Loucy (cell line): ENCODE measurements at regions not wholly inside any gene's neighbourhood (a gene's known extent, or its start where the extent isn't known, plus 50 kb on each side); places are given as distances from the start of the nearest gene placed in this dataset.

Experiments used
- H2AFZ ChIP-seq: fragments of 200-600 bp; sonication (generic); 2 replicates; pipeline ENCODE4 v1.6.0; 2016; ENCODE audit warnings: antibody characterized with exemption, mild to moderate bottlenecking, low read length, moderate library complexity
- H3F3A ChIP-seq: fragments of 200-600 bp; 2 replicates; pipeline ENCODE4 v1.6.0; 2016; ENCODE audit warnings: antibody characterized with exemption, low read depth, mild to moderate bottlenecking
- H3K27me3 ChIP-seq: fragments of 200-600 bp; sonication (generic); 2 replicates; pipeline ENCODE4 v1.6.1; 2014; ENCODE audit warnings: low read length, mild to moderate bottlenecking; ENCODE audit not compliant: insufficient read depth, poor library complexity, severe bottlenecking
- H3K36me3 ChIP-seq: fragments of 200-600 bp; sonication (generic); 2 replicates; pipeline ENCODE4 v1.6.1; 2016; ENCODE audit warnings: low read length; ENCODE audit not compliant: insufficient read depth
- H3K4me1 ChIP-seq: fragments of 200-600 bp; sonication (generic); 2 replicates; pipeline ENCODE4 v1.5.1; 2014; ENCODE audit warnings: low read length, mild to moderate bottlenecking; ENCODE audit not compliant: insufficient read depth, poor library complexity, severe bottlenecking
- H3K4me2 ChIP-seq: fragments of 200-600 bp; sonication (generic); 2 replicates; pipeline ENCODE4 v1.6.0; 2014; ENCODE audit warnings: antibody characterized with exemption, low read length, low read depth, mild to moderate bottlenecking; ENCODE audit not compliant: poor library complexity, severe bottlenecking
- H3K4me3 ChIP-seq: fragments of 200-600 bp; sonication (generic); 2 replicates; pipeline ENCODE4 v1.5.1; 2014; ENCODE audit warnings: low read length, mild to moderate bottlenecking, mixed read lengths; ENCODE audit not compliant: poor library complexity, severe bottlenecking
- H3K79me2 ChIP-seq: fragments of 200-600 bp; sonication (generic); 2 replicates; pipeline ENCODE4 v1.6.1; 2014; ENCODE audit warnings: low read length; ENCODE audit not compliant: insufficient read depth
- H3K9ac ChIP-seq: fragments of 200-600 bp; sonication (generic); 2 replicates; pipeline ENCODE4 v1.6.0; 2014; ENCODE audit warnings: mild to moderate bottlenecking, low read depth, low read length, moderate library complexity; ENCODE audit not compliant: poor library complexity, severe bottlenecking
- H3K9me2 ChIP-seq: fragments of 200-600 bp; sonication (generic); replicated peaks from 2 replicates; pipeline ENCODE4 v1.6.1; 2016; ENCODE audit warnings: low read depth, low read length, mixed read lengths
- H3K9me3 ChIP-seq: fragments of 200-600 bp; sonication (generic); 2 replicates; pipeline ENCODE4 v1.6.1; 2014; ENCODE audit warnings: mild to moderate bottlenecking, antibody characterized with exemption, low read length, low read depth; ENCODE audit not compliant: insufficient read depth
- H4K20me1 ChIP-seq: fragments of 200-600 bp; sonication (generic); 2 replicates; pipeline ENCODE4 v1.6.0; 2014; ENCODE audit warnings: antibody characterized with exemption, low read length, mild to moderate bottlenecking; ENCODE audit not compliant: insufficient read depth, poor library complexity, severe bottlenecking
- EZH2phosphoT487 ChIP-seq: fragments of 200-600 bp; IDR thresholded peaks from 2 replicates; pipeline ENCODE4 v1.6.1; 2018; ENCODE audit warnings: antibody characterized with exemption, mild to moderate bottlenecking, moderate library complexity, borderline replicate concordance
- TF ChIP-seq, protein P1 (sequence below): fragments of 200-600 bp; sonication (generic); conservative IDR thresholded peaks from 2 replicates; pipeline ENCODE4 v1.5.1; 2014; ENCODE audit warnings: mild to moderate bottlenecking, antibody characterized with exemption, low read length

DNA sequence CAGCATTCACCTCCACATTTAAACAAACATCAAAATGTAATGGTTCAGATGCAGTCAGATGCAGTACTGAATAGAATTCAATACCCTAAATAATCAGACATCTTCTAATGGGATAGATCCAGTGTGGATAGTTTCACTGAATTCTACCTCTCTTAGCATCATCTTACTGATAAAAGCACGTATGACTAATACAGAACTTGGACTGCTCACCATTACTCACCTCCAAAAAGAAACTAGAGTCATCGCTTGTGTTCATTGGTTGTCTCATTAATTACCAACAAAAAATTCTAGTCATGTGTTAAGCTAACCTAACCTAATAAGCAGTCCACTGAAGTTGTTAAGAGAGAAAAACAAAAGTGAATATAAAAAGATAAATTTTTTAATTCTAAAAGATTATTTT, 165.9 kb upstream of the IRAK1BP1 start:
- Histone ChIP-seq H3K9me3 (no peaks in the 10 kb centered on the region), H3K4me3 (no peak overlapping the region), H3K9ac (no peak overlapping the region), H3K36me3 (no peaks in the 10 kb centered on the region), H3K27me3 (no peaks in the 10 kb centered on the region), H3K9me2 (no peaks in the 10 kb centered on the region), H3K79me2 (no peaks in the 10 kb centered on the region), H3F3A (no peaks in the 10 kb centered on the region), H4K20me1 (no peaks in the 10 kb centered on the region), H3K4me2 (no peak overlapping the region), H3K4me1 (no peaks in the 10 kb centered on the region), H2AFZ (no peak overlapping the region)
- TF ChIP-seq EZH2phosphoT487, result no peak
- TF ChIP-seq, protein P1, sequence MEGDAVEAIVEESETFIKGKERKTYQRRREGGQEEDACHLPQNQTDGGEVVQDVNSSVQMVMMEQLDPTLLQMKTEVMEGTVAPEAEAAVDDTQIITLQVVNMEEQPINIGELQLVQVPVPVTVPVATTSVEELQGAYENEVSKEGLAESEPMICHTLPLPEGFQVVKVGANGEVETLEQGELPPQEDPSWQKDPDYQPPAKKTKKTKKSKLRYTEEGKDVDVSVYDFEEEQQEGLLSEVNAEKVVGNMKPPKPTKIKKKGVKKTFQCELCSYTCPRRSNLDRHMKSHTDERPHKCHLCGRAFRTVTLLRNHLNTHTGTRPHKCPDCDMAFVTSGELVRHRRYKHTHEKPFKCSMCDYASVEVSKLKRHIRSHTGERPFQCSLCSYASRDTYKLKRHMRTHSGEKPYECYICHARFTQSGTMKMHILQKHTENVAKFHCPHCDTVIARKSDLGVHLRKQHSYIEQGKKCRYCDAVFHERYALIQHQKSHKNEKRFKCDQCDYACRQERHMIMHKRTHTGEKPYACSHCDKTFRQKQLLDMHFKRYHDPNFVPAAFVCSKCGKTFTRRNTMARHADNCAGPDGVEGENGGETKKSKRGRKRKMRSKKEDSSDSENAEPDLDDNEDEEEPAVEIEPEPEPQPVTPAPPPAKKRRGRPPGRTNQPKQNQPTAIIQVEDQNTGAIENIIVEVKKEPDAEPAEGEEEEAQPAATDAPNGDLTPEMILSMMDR, result no peak

GRCh38 chr6:78709021-78709420, 158.3 kb upstream of the IRAK1BP1 start:
- Histone ChIP-seq H3K9ac (no peak overlapping the region), H3K27me3 (no peaks in the 10 kb centered on the region), H3F3A (no peaks in the 10 kb centered on the region), H4K20me1 (no peaks in the 10 kb centered on the region), H3K4me2 (no peak overlapping the region), H2AFZ (no peak overlapping the region), H3K9me2 (no peaks in the 10 kb centered on the region), H3K4me1 (no peaks in the 10 kb centered on the region), H3K79me2 (no peaks in the 10 kb centered on the region), H3K4me3 (no peak overlapping the region), H3K36me3 (no peaks in the 10 kb centered on the region), H3K9me3 (no peaks in the 10 kb centered on the region)
- TF ChIP-seq, protein P1, result no peak
- no peak for TF ChIP-seq EZH2phosphoT487

GRCh38 chr6:78713564-78713963, 153.8 kb upstream of the IRAK1BP1 start:
- no peak overlapping the region for H2AFZ ChIP-seq
- no peak overlapping the region for H3K9ac ChIP-seq
- H3K9me2 ChIP-seq, result no peaks in the 10 kb centered on the region
- H3K9me3 ChIP-seq, result 0 out of 2 replicates have a peak, but pooled peaks cover 4% of the 10 kb centered on the region
- no peaks in the 10 kb centered on the region for H4K20me1 ChIP-seq
- no peaks in the 10 kb centered on the region for H3F3A ChIP-seq
- H3K4me3 ChIP-seq, result no peak overlapping the region
- H3K4me1 ChIP-seq, result no peaks in the 10 kb centered on the region
- H3K79me2 ChIP-seq, result no peaks in the 10 kb centered on the region
- no peaks in the 10 kb centered on the region for H3K36me3 ChIP-seq
- H3K27me3 ChIP-seq, result no peaks in the 10 kb centered on the region
- H3K4me2 ChIP-seq, result no peak overlapping the region
- no peak for TF ChIP-seq EZH2phosphoT487
- TF ChIP-seq, protein P1, result no peak
